VCaP (cell line): ENCODE measurements at regions not wholly inside any gene's neighbourhood (a gene's known extent, or its start where the extent isn't known, plus 50 kb on each side); places are given as distances from the start of the nearest gene placed in this dataset.
"Not testable (repeated sequence)": the region's sequence is repeated elsewhere in the genome, so short reads cannot be mapped to it uniquely, and the experiment has no call there.

ENCODE experiments used
- H3K27ac ChIP-seq: fragments of 450-650 bp; 2 replicates; pipeline ENCODE4 v1.5.1; 2017
- CTCF ChIP-seq: fragments of 450-650 bp; conservative IDR thresholded peaks from 2 replicates; pipeline ENCODE4 v1.5.1; 2017; ENCODE audit warnings: mild to moderate bottlenecking, moderate library complexity

DNA sequence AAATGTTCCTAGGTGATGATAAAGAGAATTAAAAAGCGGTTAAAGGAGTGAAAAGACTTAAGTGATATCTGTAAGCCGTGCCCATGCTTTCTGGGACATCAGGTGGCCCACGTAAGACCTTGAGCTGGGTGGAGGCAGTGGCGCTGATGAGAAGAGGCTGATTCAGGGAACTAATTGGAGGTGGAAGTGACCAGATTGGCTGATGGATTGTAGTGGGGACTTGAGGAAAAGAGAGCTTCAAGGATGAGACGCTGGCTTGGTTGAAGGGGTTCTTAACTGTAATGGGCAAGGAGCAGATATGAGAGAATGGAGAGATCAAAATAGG is 69.1 kb upstream of the EP300 start:
- 0 out of 2 replicates have a peak overlapping the region, but pooled peaks have one; percentile 97 for H3K27ac ChIP-seq
- TF ChIP-seq CTCF, result no peak

DNA sequence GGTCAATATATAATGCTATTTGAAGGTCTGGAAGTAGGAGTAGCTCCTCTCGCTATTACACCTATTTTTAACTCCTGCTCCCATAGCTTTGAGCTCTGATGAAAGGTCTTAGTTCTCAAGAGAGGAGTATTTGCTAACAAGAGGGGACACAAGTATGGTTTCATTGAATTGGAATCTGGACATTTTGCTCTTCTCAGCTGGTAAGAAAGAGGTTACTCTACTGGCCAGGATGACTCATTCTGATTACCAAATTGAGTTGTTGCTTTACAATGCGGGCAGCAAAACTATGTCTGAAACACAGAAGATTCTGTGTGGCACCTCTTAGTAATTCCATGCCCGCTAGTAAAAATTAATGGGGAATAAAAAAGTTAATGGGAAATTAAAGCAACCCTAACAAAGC is 63.6 kb upstream of the EP300 start:
- no peak for TF ChIP-seq CTCF

GRCh38 chr22:41030891-41031290 is 61.5 kb upstream of the EP300 start:
- no peak for TF ChIP-seq CTCF
- no peak overlapping the region for H3K27ac ChIP-seq

More for the DNA sequence above, 63.6 kb upstream of the EP300 start:
- no peak overlapping the region for H3K27ac ChIP-seq

DNA sequence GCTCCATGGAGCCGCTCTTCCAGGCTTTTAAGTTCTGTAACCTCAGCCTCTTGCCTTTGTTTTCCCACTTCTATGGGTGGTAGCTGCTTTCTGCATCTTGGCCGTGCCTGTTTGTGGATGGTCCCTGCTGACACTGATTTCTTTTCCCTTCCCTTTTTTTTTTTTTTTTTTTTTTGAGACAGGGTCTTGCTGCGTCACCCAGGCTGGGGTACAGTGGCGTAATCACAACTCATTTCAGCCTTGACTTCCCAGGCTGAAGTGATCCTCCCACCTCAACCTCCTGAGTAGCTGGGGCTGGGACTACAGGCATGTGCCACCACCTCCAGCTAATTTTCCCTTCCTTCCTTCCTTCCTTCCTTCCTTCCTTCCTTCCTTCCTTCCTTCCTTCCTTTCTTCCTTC is 57.7 kb upstream of the EP300 start:
- no peak overlapping the region for H3K27ac ChIP-seq
- no peak for TF ChIP-seq CTCF

GRCh38 chr22:41036924-41037323 is 55.5 kb upstream of the EP300 start:
- no peak for TF ChIP-seq CTCF

DNA sequence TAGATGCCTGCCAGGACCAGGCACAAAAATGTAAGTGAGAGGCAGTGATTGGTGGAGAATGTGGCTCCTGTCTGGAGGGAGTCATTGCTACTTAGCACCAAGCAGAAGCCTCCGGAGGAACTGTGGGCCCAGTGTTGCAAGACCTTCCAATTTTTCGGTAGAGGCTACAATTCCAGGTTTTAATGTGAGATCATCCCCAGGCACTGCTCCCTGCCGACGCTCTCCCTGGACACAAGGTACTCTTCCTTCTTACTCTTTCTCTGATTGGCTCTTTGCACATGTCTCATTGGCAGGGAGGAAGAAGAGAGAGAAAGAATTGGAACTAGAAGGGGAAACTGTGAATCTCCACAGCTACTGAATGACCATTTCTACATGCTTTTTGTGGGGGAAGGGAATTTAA is 53.7 kb upstream of the EP300 start:
- no peak overlapping the region for H3K27ac ChIP-seq
- TF ChIP-seq CTCF, result no peak

More at GRCh38 chr22:41036924-41037323, 55.5 kb upstream of the EP300 start:
- H3K27ac ChIP-seq, result no peak overlapping the region

DNA sequence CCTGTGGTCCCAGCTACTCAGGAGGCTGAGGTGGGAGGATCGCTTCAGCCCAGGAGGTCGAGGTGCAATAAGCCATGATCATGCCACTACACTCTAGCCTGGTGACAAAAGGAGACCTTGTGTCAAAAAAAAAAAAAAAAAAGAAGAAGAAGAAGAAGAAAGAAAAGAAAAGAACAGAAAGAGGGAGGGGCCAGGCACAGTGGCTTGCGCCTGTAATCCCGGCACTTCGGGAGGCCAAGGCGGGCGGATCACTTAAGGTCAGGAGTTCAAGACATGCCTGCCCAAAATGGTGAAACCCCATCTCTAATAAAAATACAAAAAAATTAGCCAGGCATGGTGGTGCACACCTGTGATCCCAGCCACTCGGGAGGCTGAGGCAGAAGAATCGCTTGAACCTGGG is 52.8 kb upstream of the EP300 start:
- H3K27ac ChIP-seq, result not testable (repeated sequence)

DNA sequence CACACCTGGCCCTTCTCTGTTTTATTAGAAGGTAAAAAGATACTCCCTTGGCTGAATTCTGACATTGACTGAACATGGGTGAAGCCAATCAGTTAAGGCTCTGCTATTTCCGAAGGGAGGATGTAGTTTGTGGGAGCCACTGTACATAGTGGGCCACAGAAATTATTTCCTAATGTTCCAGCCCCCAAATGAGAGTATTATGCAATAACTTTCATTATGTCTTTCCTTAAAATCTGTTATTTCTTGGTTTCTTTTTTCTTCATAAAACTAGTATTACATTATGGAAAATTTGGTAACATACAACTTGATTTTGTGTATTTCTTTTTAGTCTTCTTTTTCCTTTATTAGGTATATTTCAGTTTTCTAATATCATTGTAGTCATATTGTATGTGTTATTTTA is 51.9 kb upstream of the EP300 start:
- H3K27ac ChIP-seq, result no peak overlapping the region
- no peak for TF ChIP-seq CTCF
